GM12878 (cell line): ENCODE measurements at regions not wholly inside any gene's neighbourhood (a gene's known extent, or its start where the extent isn't known, plus 50 kb on each side); places are given as distances from the start of the nearest gene placed in this dataset.

Experiments used
- ATAC-seq: fragments of 200-7000 bp; cut with Tn5 transposase; 3 replicates; pipeline ENCODE4 v1.9.1; 2020; ENCODE audit warnings: mild to moderate bottlenecking, moderate library complexity
- BruUV-seq: library from RNA; stranded (reverse); fragments of 400-500 nt; replicated peaks from 2 replicates; lab custom pipeline; 2021; lab: Mats Ljungman, UMichigan
- CTCF ChIA-PET: fragments of 300-600 bp; sonication (Branson Sonifier 250); formaldehyde crosslinking; extraction: SDS; loops from one replicate; lab custom pipeline; 2021; ENCODE audit warnings: inconsistent platforms; lab: Yijun Ruan, JAX
- POLR2A ChIA-PET: fragments of 350-600 bp; formaldehyde crosslinking; extraction: SDS; loops from one replicate; lab custom pipeline; 2021; ENCODE audit warnings: inconsistent platforms; lab: Charles Lee
- RAD21 ChIA-PET: fragments of 300-600 bp; sonication (Branson Sonifier 250); formaldehyde crosslinking; loops from one replicate; lab custom pipeline; 2023; ENCODE audit warnings: antibody characterized with exemption; ENCODE audit not compliant: unreplicated experiment; lab: Charles Lee
- SMC1A ChIA-PET: fragments of 300-600 bp; sonication (Branson Sonifier 250); formaldehyde crosslinking; loops from one replicate; lab custom pipeline; 2023; ENCODE audit not compliant: unreplicated experiment, uncharacterized antibody; lab: Charles Lee
- DNase-seq: peaks from one replicate; pipeline ENCODE4 v3.0.0-alpha.2; 2011; ENCODE audit warnings: low read depth, low spot score
- FAIRE-seq: peaks from 3 replicates; lab custom pipeline; 2011; peaks lifted over from hg19 to GRCh38; lab: Jason Lieb, UNC
- H2AFZ ChIP-seq: 2 replicates; pipeline ENCODE4 v1.6.0; 2011; ENCODE audit warnings: low read depth, low read length, control low read depth; ENCODE audit not compliant: control insufficient read depth
- H3K27ac ChIP-seq: 2 replicates; pipeline ENCODE4 v1.5.1; 2011; ENCODE audit warnings: control low read depth; ENCODE audit not compliant: control insufficient read depth, insufficient read depth
- H3K27me3 ChIP-seq, 2 experiments: replicated peaks in 1 of 2; 2 replicates each; pipeline versions ENCODE4 v1.6.0 to v1.6.1; 2011; ENCODE audit warnings: low read length in 1 of 2; ENCODE audit not compliant: control insufficient read depth in 2 of 2, insufficient read depth in 2 of 2
- H3K36me3 ChIP-seq, 2 experiments: 2 replicates each; pipeline ENCODE4 v1.5.1; 2011; ENCODE audit warnings: low read length in 1 of 2; ENCODE audit not compliant: control insufficient read depth in 2 of 2, insufficient read depth in 2 of 2
- H3K4me1 ChIP-seq: 2 replicates; pipeline ENCODE4 v1.6.1; 2011; ENCODE audit warnings: mild to moderate bottlenecking, low read length, moderate library complexity, mixed read lengths; ENCODE audit not compliant: control insufficient read depth, insufficient read depth
- H3K4me2 ChIP-seq: 2 replicates; pipeline ENCODE4 v1.6.0; 2011; ENCODE audit warnings: control low read depth; ENCODE audit not compliant: control insufficient read depth, insufficient read depth
- H3K4me3 ChIP-seq: fragments of 200-600 bp; sonication (generic); 2 replicates; pipeline ENCODE4 v1.5.1; 2016
- H3K79me2 ChIP-seq: 2 replicates; pipeline ENCODE4 v1.6.0; 2011; ENCODE audit warnings: low read length; ENCODE audit not compliant: control insufficient read depth, insufficient read depth
- H3K9ac ChIP-seq: 2 replicates; pipeline ENCODE4 v1.8.0; 2011; ENCODE audit warnings: low read length, control low read depth, mixed read lengths; ENCODE audit not compliant: control insufficient read depth, insufficient read depth
- H3K9me3 ChIP-seq: replicated peaks from 3 replicates; pipeline ENCODE4 v1.5.1; 2011; ENCODE audit warnings: mild to moderate bottlenecking, low read length; ENCODE audit not compliant: control insufficient read depth, insufficient read depth
- H4K20me1 ChIP-seq: 2 replicates; pipeline ENCODE4 v1.6.0; 2011; ENCODE audit not compliant: control insufficient read depth, insufficient read depth
- BACH1 ChIP-seq: fragments of 450-650 bp; IDR thresholded peaks from 2 replicates; pipeline ENCODE4 v1.6.1; 2017; ENCODE audit warnings: mild to moderate bottlenecking, borderline replicate concordance
- BCL11A ChIP-seq: IDR thresholded peaks from 2 replicates; pipeline ENCODE4 v1.6.1; 2011; ENCODE audit warnings: low read depth, low read length
- HDAC6 ChIP-seq: fragments of 200-600 bp; sonication (generic); IDR thresholded peaks from one replicate; pipeline ENCODE4 v1.8.0; 2017; ENCODE audit warnings: antibody characterized with exemption; ENCODE audit not compliant: unreplicated experiment
- KAT2A ChIP-seq: conservative IDR thresholded peaks from 2 replicates; pipeline ENCODE4 v1.6.1; 2011; ENCODE audit warnings: low read depth, low read length; ENCODE audit not compliant: control insufficient read depth
- MYC ChIP-seq: IDR thresholded peaks from 2 replicates; pipeline ENCODE4 v1.6.1; 2011; ENCODE audit warnings: mild to moderate bottlenecking, low read length, moderate library complexity, inconsistent platforms; ENCODE audit not compliant: insufficient read depth, insufficient replicate concordance, insufficient read length, severe bottlenecking
- SMAD1 ChIP-seq: fragments of 450-650 bp; IDR thresholded peaks from 2 replicates; pipeline ENCODE4 v1.6.1; 2018; ENCODE audit warnings: mild to moderate bottlenecking, low read depth; ENCODE audit not compliant: partially characterized antibody
- SP1 ChIP-seq: IDR thresholded peaks from one replicate; pipeline ENCODE4 v1.6.1; 2011; ENCODE audit warnings: low read depth, low read length
- TCF7 ChIP-seq: IDR thresholded peaks from 2 replicates; pipeline ENCODE4 v1.6.1; 2014; ENCODE audit warnings: antibody characterized with exemption, borderline replicate concordance
- ZBTB11 ChIP-seq: fragments of 450-650 bp; formaldehyde crosslinking; IDR thresholded peaks from 2 replicates; pipeline ENCODE4 v1.5.0; 2022; ENCODE audit warnings: mild to moderate bottlenecking, missing genetic modification characterization
- WGBS: methylation state at CpG from one replicate; pipeline ENCODE4 v1.1.6; 2016; ENCODE audit warnings: low lambda C conversion rate; ENCODE audit not compliant: insufficient replicate concordance, insufficient coverage; ENCODE audit errors: missing lambda C conversion rate; 5-methylcytosine and 5-hydroxymethylcytosine counted together
- in situ Hi-C: fragments of 300-500 bp; cut with MboI; formaldehyde crosslinking; loops from 9 replicates; pipeline ENCODE4 v1.14.3; 2018; ENCODE audit warnings: mixed read lengths
- intact Hi-C: fragments of 100-400 bp; cut with micrococcal nuclease; formaldehyde crosslinking; loops from one replicate; pipeline ENCODE4 v1.14.2; 2022; ENCODE audit not compliant: unreplicated experiment

- SMC1A ChIA-PET, result no interaction called here
- DNase-seq (no peak), FAIRE-seq (no peak), ATAC-seq (no peak)
- Histone ChIP-seq H4K20me1 (no peaks in the 10 kb centered on the region), H3K36me3 (no peaks in the 10 kb centered on the region), H3K79me2 (no peaks in the 10 kb centered on the region), H3K4me1 (no peaks in the 10 kb centered on the region), H3K4me2 (no peak overlapping the region), H3K9me3 (no peaks in the 10 kb centered on the region), H3K9ac (no peak overlapping the region), H2AFZ (no peak overlapping the region), H3K27me3 (no peaks in the 10 kb centered on the region), H3K27ac (no peak overlapping the region), H3K4me3 (no peak overlapping the region)
- in situ Hi-C loops (no loop called here), intact Hi-C loops (no loop called here)
- no peak for TF ChIP-seq TCF7
- 67% methylated on average over 3 of the region's 3 CpGs for WGBS
- RAD21 ChIA-PET, result no interaction called here
- POLR2A ChIA-PET, result no interaction called here
- CTCF ChIA-PET, result no interaction called here
- BruUV-seq, result no TSS peak
Measured at GRCh38 chr2:161031511-161031910, 128.7 kb upstream of the TANK start.

GRCh38 chr2:161032635-161033034 lies 127.6 kb upstream of the TANK start:
- Histone ChIP-seq H3K27ac (no peak overlapping the region), H3K9me3 (no peaks in the 10 kb centered on the region), H2AFZ (no peak overlapping the region), H3K27me3 (no peaks in the 10 kb centered on the region), H3K79me2 (no peaks in the 10 kb centered on the region)
- no peak for FAIRE-seq
- RAD21 ChIA-PET, result no interaction called here
- POLR2A ChIA-PET, result no interaction called here
- DNase-seq, result no peak
- TF ChIP-seq SP1, result no peak
- no peak for TF ChIP-seq BCL11A
- no peak for TF ChIP-seq SMAD1
- no peak for TF ChIP-seq BACH1
- no peak for TF ChIP-seq KAT2A
- no peak for TF ChIP-seq MYC
- no peak for TF ChIP-seq ZBTB11 (CRISPR knock-in tag)
- no peak for TF ChIP-seq HDAC6
- TF ChIP-seq, all 136 proteins: peak for 0
- no TSS peak for BruUV-seq
- H3K4me1 ChIP-seq, result no peaks in the 10 kb centered on the region
- H3K4me3 ChIP-seq, result no peak overlapping the region
- intact Hi-C loops (no loop called here), in situ Hi-C loops (no loop called here)
- 43% methylated on average over 7 of the region's 7 CpGs for WGBS
- CTCF ChIA-PET, result interaction anchor here (1.2 to 1.7 kb wide), 2 partner anchors 31 to 41 kb away, joined by 5 to 7 read pairs; no protein-coding TSS in a partner anchor
- H3K4me2 ChIP-seq, result no peak overlapping the region
- no peak overlapping the region for H3K9ac ChIP-seq
- H4K20me1 ChIP-seq, result no peaks in the 10 kb centered on the region
- SMC1A ChIA-PET, result interaction anchor here (1.0 kb wide), 1 partner anchor 211 kb away, joined by 3 read pairs; no protein-coding TSS in a partner anchor
- no peaks in the 10 kb centered on the region for H3K36me3 ChIP-seq
- ATAC-seq, result no peak
